Glutamatergic neuron (in vitro differentiated cells): ENCODE measurements at regions not wholly inside any gene's neighbourhood (a gene's known extent, or its start where the extent isn't known, plus 50 kb on each side); places are given as distances from the start of the nearest gene placed in this dataset.

Source experiments
- DNase-seq: peaks from one replicate; pipeline ENCODE4 v3.0.0; 2022
- H3K27ac Mint-ChIP-seq: one replicate; pipeline ENCODE4 v1.8.0; 2020; ENCODE audit warnings: mild to moderate bottlenecking, mixed read lengths, inconsistent platforms; ENCODE audit not compliant: unreplicated experiment
- H3K27me3 Mint-ChIP-seq: one replicate; pipeline ENCODE4 v1.8.0; 2020; ENCODE audit warnings: mild to moderate bottlenecking, moderate library complexity, mixed read lengths, inconsistent platforms; ENCODE audit not compliant: unreplicated experiment
- H3K36me3 Mint-ChIP-seq: one replicate; pipeline ENCODE4 v1.8.0; 2020; ENCODE audit warnings: mild to moderate bottlenecking, mixed read lengths, inconsistent platforms; ENCODE audit not compliant: unreplicated experiment
- H3K4me1 Mint-ChIP-seq: one replicate; pipeline ENCODE4 v1.8.0; 2020; ENCODE audit warnings: mild to moderate bottlenecking, low read depth, mixed read lengths, inconsistent platforms; ENCODE audit not compliant: unreplicated experiment
- H3K4me3 Mint-ChIP-seq: one replicate; pipeline ENCODE4 v1.8.0; 2020; ENCODE audit warnings: mild to moderate bottlenecking, mixed read lengths, inconsistent platforms; ENCODE audit not compliant: unreplicated experiment
- H3K9me3 Mint-ChIP-seq: one replicate; pipeline ENCODE4 v1.8.0; 2020; ENCODE audit warnings: mild to moderate bottlenecking, moderate library complexity, mixed read lengths, inconsistent platforms; ENCODE audit not compliant: unreplicated experiment
- TF ChIP-seq, protein P1 (sequence below): fragments of 200-600 bp; sonication (generic); IDR thresholded peaks from one replicate; pipeline ENCODE4 v1.5.0; 2021; ENCODE audit not compliant: partially characterized antibody, unreplicated experiment

DNA sequence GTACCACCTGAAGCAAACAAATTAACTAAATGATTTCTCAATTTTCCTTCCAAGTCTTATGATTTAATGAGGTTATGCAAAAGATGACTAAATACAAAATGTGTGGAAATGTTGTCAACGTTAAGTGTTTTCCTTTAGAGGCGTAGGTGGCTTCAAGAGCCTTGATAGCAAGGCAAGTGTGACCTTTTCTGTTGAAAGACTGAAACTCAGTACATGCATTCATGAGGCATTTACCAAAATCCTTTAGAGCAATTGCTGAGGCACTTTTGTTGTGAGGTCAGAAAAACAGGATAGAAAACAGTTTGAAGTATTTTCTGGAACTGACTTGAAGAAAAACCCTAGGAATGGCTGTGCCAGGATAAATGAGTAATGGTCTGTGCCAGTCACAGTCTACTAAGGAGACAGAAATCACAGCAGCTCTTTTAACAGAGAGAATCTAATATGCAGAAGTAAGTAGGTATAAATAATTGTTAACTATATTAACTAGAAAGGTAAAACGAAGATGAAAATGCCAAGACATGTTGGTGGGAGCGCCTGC lies 326.5 kb upstream of the CDH20 start:
- TF ChIP-seq, protein P1, sequence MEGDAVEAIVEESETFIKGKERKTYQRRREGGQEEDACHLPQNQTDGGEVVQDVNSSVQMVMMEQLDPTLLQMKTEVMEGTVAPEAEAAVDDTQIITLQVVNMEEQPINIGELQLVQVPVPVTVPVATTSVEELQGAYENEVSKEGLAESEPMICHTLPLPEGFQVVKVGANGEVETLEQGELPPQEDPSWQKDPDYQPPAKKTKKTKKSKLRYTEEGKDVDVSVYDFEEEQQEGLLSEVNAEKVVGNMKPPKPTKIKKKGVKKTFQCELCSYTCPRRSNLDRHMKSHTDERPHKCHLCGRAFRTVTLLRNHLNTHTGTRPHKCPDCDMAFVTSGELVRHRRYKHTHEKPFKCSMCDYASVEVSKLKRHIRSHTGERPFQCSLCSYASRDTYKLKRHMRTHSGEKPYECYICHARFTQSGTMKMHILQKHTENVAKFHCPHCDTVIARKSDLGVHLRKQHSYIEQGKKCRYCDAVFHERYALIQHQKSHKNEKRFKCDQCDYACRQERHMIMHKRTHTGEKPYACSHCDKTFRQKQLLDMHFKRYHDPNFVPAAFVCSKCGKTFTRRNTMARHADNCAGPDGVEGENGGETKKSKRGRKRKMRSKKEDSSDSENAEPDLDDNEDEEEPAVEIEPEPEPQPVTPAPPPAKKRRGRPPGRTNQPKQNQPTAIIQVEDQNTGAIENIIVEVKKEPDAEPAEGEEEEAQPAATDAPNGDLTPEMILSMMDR, result no peak
- H3K27me3 Mint-ChIP-seq, result no peaks in the 10 kb centered on the region
- H3K4me1 Mint-ChIP-seq, result peaks cover 15% of the 10 kb centered on the region
- no peak overlapping the region for H3K27ac Mint-ChIP-seq
- no peaks in the 10 kb centered on the region for H3K9me3 Mint-ChIP-seq
- H3K36me3 Mint-ChIP-seq, result no peaks in the 10 kb centered on the region
- DNase-seq, result no peak
- no peak overlapping the region for H3K4me3 Mint-ChIP-seq

DNA sequence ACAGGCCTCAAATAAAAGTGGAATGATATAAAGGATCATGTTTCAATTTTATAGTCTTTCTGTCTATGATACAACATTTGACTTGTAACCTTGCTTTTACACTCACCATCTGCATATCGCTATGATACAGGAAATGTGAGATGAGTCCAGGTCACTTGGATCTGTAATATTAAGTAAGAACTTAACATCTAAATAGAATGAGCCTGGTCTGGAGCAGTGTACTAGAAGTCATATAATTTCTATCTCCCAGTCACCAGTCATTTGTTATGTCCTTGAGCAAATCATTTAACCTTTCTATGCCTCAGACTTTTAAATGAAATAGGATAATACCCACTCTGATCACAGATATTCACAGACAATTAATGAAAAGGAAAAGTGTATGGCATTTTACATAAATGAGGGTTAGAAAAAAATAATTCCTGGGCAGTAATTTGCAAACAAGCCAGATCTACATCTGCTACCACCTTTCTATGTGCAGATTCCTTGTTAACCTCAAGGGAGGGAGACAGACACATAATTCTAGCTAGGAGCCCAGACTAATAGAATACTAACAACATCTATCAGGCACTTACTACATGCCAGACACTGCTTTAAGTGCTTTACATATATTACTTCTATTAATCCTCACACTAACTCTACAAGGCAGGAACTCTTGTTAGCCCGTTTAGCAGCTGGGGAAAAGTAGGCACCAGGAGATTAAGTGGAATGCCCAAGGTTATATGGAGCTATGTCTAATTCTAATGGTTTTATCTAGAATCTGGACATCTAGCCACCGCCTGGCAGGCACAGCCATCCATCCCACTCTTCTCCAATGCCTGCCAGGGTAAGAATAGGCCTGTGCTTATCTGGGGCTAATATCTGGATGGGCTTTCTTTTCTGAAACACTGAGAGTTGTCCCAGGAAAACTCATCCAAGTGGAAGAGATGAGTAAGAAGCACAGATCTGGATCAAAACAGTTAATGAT lies 313.6 kb upstream of the CDH20 start:
- H3K36me3 Mint-ChIP-seq, result no peaks in the 10 kb centered on the region

GRCh38 chr18:61025596-61025995 lies 307.6 kb upstream of the CDH20 start:
- no peaks in the 10 kb centered on the region for H3K36me3 Mint-ChIP-seq
- peaks cover 2% of the 10 kb centered on the region for H3K4me1 Mint-ChIP-seq
- H3K4me3 Mint-ChIP-seq, result no peak overlapping the region
- H3K9me3 Mint-ChIP-seq, result no peaks in the 10 kb centered on the region
- TF ChIP-seq, protein P1, result no peak
- H3K27me3 Mint-ChIP-seq, result no peaks in the 10 kb centered on the region
- no peak for DNase-seq
- no peak overlapping the region for H3K27ac Mint-ChIP-seq

More for the DNA sequence above, 313.6 kb upstream of the CDH20 start:
- no peak for DNase-seq
- Mint-ChIP-seq H3K4me3 (peak overlapping the region; percentile 34), H3K27ac (peak overlapping the region; percentile 74), H3K4me1 (peaks cover 20% of the 10 kb centered on the region), H3K27me3 (no peaks in the 10 kb centered on the region), H3K9me3 (peaks cover 3% of the 10 kb centered on the region)
- TF ChIP-seq, protein P1, result no peak

DNA sequence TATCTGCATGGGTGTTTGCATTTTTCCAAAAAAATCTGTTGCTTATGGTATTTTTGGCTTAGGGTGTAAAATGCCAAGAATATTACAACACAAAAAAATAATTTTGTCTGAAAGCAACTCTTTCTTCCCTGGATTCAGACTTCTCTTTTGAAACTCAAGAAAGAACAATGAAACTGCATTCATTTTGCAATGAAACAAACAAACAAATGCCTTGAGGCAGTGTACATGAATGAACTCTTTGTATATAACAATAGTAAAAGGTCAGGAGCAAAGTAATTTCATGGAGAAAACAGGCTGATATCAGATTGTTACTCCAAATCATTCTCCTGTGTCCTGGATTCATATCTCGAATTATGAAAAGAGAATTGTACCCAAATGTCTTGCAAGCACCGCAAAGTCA lies 301.6 kb upstream of the CDH20 start:
- DNase-seq, result no peak
- H3K36me3 Mint-ChIP-seq, result no peaks in the 10 kb centered on the region
- no peaks in the 10 kb centered on the region for H3K4me1 Mint-ChIP-seq
- no peaks in the 10 kb centered on the region for H3K27me3 Mint-ChIP-seq
- no peaks in the 10 kb centered on the region for H3K9me3 Mint-ChIP-seq
- no peak overlapping the region for H3K4me3 Mint-ChIP-seq
- TF ChIP-seq, protein P1, result no peak
- H3K27ac Mint-ChIP-seq, result no peak overlapping the region

DNA sequence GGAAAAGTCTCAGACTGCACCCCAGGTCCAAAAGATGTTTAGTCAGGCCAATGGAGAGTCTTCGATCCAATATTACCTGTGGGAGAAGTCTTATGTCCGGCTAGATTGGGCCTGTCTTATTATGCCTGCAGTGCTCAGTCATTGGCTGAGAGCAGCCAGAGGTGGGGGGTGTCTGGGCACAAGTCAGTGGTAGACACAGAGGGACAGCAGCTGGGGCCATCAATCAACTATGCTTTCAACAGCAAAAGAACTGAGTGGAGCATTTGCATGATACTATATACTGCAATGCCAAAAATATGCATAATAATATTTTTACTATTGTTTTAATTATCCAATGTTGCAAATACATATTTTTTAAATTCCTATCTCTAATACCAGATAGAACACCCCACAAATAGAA lies 298.6 kb upstream of the CDH20 start:
- H3K27me3 Mint-ChIP-seq, result no peaks in the 10 kb centered on the region
- no peaks in the 10 kb centered on the region for H3K9me3 Mint-ChIP-seq
- TF ChIP-seq, protein P1, result no peak
- H3K4me3 Mint-ChIP-seq, result no peak overlapping the region
- no peak for DNase-seq
- peaks cover 5% of the 10 kb centered on the region for H3K4me1 Mint-ChIP-seq
- H3K27ac Mint-ChIP-seq, result no peak overlapping the region
- H3K36me3 Mint-ChIP-seq, result no peaks in the 10 kb centered on the region
